AG10803 (cell line): ENCODE measurements at regions not wholly inside any gene's neighbourhood (a gene's known extent, or its start where the extent isn't known, plus 50 kb on each side); places are given as distances from the start of the nearest gene placed in this dataset.

ENCODE experiments used
- DNase-seq: peaks from one replicate; pipeline ENCODE4 v3.0.0; 2010; ENCODE audit warnings: low read depth
- H3K4me3 ChIP-seq: 2 replicates; pipeline ENCODE4 v1.5.1; 2011; ENCODE audit warnings: mild to moderate bottlenecking, low read length, control low read depth
- TF ChIP-seq, protein P1 (sequence below): conservative IDR thresholded peaks from 2 replicates; pipeline ENCODE4 v1.5.1; 2011; ENCODE audit warnings: mild to moderate bottlenecking, low read length, control low read depth, inconsistent platforms

GRCh38 chr2:217392930-217393584 is 533.2 kb upstream of the TNP1 start:
- no peak for DNase-seq
- TF ChIP-seq, protein P1, sequence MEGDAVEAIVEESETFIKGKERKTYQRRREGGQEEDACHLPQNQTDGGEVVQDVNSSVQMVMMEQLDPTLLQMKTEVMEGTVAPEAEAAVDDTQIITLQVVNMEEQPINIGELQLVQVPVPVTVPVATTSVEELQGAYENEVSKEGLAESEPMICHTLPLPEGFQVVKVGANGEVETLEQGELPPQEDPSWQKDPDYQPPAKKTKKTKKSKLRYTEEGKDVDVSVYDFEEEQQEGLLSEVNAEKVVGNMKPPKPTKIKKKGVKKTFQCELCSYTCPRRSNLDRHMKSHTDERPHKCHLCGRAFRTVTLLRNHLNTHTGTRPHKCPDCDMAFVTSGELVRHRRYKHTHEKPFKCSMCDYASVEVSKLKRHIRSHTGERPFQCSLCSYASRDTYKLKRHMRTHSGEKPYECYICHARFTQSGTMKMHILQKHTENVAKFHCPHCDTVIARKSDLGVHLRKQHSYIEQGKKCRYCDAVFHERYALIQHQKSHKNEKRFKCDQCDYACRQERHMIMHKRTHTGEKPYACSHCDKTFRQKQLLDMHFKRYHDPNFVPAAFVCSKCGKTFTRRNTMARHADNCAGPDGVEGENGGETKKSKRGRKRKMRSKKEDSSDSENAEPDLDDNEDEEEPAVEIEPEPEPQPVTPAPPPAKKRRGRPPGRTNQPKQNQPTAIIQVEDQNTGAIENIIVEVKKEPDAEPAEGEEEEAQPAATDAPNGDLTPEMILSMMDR, result no peak
- H3K4me3 ChIP-seq, result no peak overlapping the region

DNA sequence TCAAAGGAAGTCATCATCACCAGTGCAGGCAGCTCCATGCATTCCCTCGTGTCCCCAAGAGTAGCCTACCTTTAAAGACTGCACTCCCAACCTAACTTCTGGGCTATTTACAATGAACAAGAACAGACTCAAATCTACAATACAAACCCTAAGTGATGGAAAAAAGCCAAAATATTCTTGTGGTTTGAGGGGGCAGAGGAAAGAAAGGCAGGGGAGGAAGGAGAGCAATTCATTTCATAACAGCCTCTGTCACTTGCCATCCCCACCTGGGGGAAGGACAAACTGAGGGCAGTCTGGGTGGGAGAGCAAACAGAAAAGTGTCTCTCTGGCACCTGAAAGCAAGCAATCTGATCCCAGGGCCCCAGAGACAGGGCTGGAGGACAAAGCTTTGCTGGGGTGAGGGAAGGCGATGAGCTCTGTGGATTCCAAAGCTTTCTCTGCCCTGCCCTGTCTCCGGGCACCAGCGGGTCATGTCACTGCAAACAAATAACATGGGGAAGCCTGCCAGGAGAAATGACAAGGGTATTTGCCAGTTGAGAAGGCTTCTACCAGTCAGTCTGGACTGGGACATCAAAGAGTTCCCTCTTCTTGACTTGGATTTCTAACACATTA is 528.0 kb upstream of the TNP1 start:
- no peak overlapping the region for H3K4me3 ChIP-seq
- DNase-seq, result no peak
- TF ChIP-seq, protein P1, result no peak

DNA sequence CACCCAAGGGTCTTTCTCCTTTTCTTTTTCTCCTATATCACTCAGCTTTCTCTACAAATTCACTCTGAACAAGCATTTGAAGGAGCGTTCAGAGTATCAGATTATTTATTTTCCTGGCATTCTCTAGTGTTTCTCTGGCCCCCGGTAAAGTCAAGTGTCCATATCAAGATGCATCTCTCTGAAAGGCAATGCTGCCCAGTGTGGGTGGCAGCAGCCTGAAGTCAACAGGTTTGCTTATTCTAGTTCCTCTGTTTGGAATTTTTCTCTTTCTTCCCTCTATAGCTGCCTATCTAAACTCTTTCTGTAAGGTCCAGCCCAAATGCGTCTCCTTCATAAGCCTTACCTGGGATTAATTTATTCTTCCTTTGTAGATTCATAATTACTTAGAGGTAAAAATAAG is 526.2 kb upstream of the TNP1 start:
- H3K4me3 ChIP-seq, result no peak overlapping the region
- DNase-seq, result no peak
- TF ChIP-seq, protein P1, result no peak

DNA sequence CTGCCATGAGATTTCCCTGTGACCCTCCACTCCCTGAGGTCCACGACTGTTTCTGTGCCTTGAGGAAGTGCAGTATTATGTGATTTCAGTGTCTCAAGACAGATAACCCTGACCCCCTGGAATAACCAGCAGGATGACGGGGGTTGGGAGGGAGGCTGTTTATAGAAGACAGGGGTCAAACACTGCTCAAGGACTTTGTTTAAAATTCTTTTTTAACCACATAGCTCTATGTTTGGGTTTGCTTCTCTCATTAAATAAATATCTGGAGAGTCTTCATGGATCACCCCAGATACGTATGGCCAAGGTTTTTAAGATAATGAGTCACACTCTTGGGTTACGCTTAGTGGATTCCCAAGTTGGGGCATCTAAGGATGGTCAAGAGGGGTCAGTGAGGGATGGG is 523.8 kb upstream of the TNP1 start:
- TF ChIP-seq, protein P1, result no peak
- DNase-seq, result no peak
- no peak overlapping the region for H3K4me3 ChIP-seq

DNA sequence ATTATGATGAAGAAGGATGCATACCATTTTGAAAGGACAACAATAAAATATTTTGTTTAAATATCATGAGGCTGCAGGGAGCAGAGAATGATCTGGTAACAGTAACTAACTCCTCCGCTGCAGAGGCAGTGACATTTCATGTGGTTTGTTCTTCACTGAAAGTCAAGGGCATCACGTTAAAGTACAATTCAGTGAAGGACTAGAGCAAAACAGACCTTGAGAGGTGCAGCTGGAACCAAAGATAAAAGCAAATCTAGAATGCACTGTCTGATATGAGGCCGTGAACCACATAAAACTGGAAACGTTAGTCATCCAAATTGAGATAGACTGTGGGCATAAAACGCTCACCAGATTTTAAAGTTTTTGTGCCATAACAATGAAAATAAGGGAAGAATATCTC is 522.9 kb upstream of the TNP1 start:
- no peak for DNase-seq
- H3K4me3 ChIP-seq, result no peak overlapping the region
- TF ChIP-seq, protein P1, result no peak

- TF ChIP-seq, protein P1, result no peak
- DNase-seq, result no peak
- no peak overlapping the region for H3K4me3 ChIP-seq
Measured at GRCh38 chr2:217379807-217380206, 519.9 kb upstream of the TNP1 start.

DNA sequence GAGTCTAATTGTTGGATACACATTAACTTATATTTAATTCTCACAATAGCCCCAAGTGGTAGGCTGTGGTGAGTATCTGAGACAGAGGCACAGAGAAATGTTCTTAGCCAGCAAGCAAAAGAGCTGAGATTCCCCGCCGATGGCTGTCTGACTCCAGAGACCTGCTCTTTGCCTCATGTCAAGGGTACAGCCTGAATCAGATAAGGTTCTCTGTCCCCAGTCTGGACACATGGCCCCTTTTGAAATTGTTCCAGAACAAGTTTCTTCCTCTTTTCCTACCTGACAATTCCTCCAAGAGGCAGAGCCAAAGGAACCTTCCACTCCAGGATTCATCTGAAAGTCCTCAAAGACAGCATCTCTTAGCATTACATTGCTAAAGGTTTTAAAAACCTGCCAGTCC is 512.9 kb upstream of the TNP1 start:
- TF ChIP-seq, protein P1, result no peak
- H3K4me3 ChIP-seq, result no peak overlapping the region
- DNase-seq, result no peak
